OCI-LY1 (cell line): ENCODE measurements at regions not wholly inside any gene's neighbourhood (a gene's known extent, or its start where the extent isn't known, plus 50 kb on each side); places are given as distances from the start of the nearest gene placed in this dataset.
"Not testable (repeated sequence)": the region's sequence is repeated elsewhere in the genome, so short reads cannot be mapped to it uniquely, and the experiment has no call there.

Experiments
- H2AFZ ChIP-seq: fragments of 200-600 bp; sonication (generic), shearing (Covaris generic); 2 replicates; pipeline ENCODE4 v1.6.0; 2014; ENCODE audit warnings: antibody characterized with exemption, mild to moderate bottlenecking, low read length
- H3F3A ChIP-seq: fragments of 200-600 bp; sonication (generic), shearing (Covaris generic); 2 replicates; pipeline ENCODE4 v1.6.0; 2014; ENCODE audit warnings: mild to moderate bottlenecking, antibody characterized with exemption, low read length, moderate library complexity; ENCODE audit not compliant: insufficient read depth
- H3K27ac ChIP-seq: fragments of 200-600 bp; sonication (generic); 2 replicates; pipeline ENCODE4 v1.5.1; 2014; ENCODE audit warnings: low read length, mixed run types, mild to moderate bottlenecking, low read depth; ENCODE audit not compliant: poor library complexity, severe bottlenecking
- H3K27me3 ChIP-seq: fragments of 200-600 bp; sonication (generic); 2 replicates; pipeline ENCODE4 v1.6.0; 2014; ENCODE audit warnings: antibody characterized with exemption, mild to moderate bottlenecking, low read length, moderate library complexity; ENCODE audit not compliant: insufficient read depth
- H3K36me3 ChIP-seq: fragments of 200-600 bp; sonication (generic); 2 replicates; pipeline ENCODE4 v1.6.1; 2014; ENCODE audit warnings: mild to moderate bottlenecking, antibody characterized with exemption, low read length, moderate library complexity, mixed read lengths; ENCODE audit not compliant: insufficient read depth
- H3K4me1 ChIP-seq: fragments of 200-600 bp; sonication (generic); 2 replicates; pipeline ENCODE4 v1.5.1; 2014; ENCODE audit warnings: mild to moderate bottlenecking, low read length, moderate library complexity; ENCODE audit not compliant: insufficient read depth, severe bottlenecking
- H3K4me2 ChIP-seq: fragments of 200-600 bp; sonication (generic), shearing (Covaris generic); 2 replicates; pipeline ENCODE4 v1.6.1; 2014; ENCODE audit warnings: low read length
- H3K4me3 ChIP-seq: fragments of 200-600 bp; sonication (generic); 2 replicates; pipeline ENCODE4 v1.5.1; 2014; ENCODE audit warnings: low read length, low read depth, mild to moderate bottlenecking, mixed read lengths; ENCODE audit not compliant: poor library complexity, severe bottlenecking
- H3K79me2 ChIP-seq: fragments of 200-600 bp; shearing (Covaris generic); 2 replicates; pipeline ENCODE4 v1.6.1; 2016; ENCODE audit warnings: mixed run types, low read length, mixed read lengths; ENCODE audit not compliant: insufficient read depth
- H3K9ac ChIP-seq: fragments of 200-600 bp; sonication (generic), shearing (Covaris generic); 2 replicates; pipeline ENCODE4 v1.6.1; 2014; ENCODE audit warnings: mild to moderate bottlenecking, low read length, mixed read lengths
- H3K9me2 ChIP-seq: fragments of 200-600 bp; sonication (generic), shearing (Covaris generic); 2 replicates; pipeline ENCODE4 v1.6.1; 2014; ENCODE audit warnings: low read depth, mild to moderate bottlenecking, low read length, mixed read lengths
- H3K9me3 ChIP-seq: fragments of 200-600 bp; shearing (Covaris generic); 2 replicates; pipeline ENCODE4 v1.6.1; 2014; ENCODE audit warnings: low read length, mixed read lengths
- H4K20me1 ChIP-seq: fragments of 200-600 bp; sonication (generic), shearing (Covaris generic); 2 replicates; pipeline ENCODE4 v1.6.0; 2016; ENCODE audit warnings: mild to moderate bottlenecking, low read length; ENCODE audit not compliant: insufficient read depth
- EZH2 ChIP-seq: fragments of 200-600 bp; sonication (generic), shearing (Covaris generic); IDR thresholded peaks from 2 replicates; pipeline ENCODE4 v1.8.0; 2017; ENCODE audit warnings: borderline replicate concordance, mixed run types, mild to moderate bottlenecking, antibody characterized with exemption, low read length, moderate library complexity, mixed read lengths
- TF ChIP-seq, protein P1 (sequence below): fragments of 200-600 bp; sonication (generic), shearing (Covaris generic); IDR thresholded peaks from 2 replicates; pipeline ENCODE4 v1.5.1; 2017; ENCODE audit warnings: mild to moderate bottlenecking, antibody characterized with exemption, low read length, moderate library complexity, mixed read lengths

DNA sequence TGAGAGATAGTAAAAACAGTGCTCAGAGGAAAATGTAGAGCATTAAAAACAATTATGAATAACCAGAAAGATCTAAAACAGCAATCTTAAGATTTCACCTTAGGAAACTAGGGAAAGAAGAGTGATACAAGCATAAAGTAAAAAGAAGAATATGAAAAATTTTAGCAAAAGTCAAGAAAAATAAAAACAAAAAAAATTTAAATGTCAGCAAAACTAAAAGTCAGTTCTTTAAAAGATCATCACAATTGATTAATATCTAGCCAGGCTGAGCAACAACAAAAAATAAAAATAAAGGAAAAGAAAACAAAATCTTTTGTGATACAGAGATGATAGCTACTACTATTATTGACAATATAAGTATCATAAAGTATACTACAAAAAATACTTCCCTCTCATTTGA is 1088.1 kb upstream of the EDIL3 start:
- Histone ChIP-seq H3K79me2 (0 out of 2 replicates have a peak, but pooled peaks cover 2% of the 10 kb centered on the region), H3K36me3 (no peaks in the 10 kb centered on the region)

GRCh38 chr5:85475151-85475550 is 1090.5 kb upstream of the EDIL3 start:
- H3K27me3 ChIP-seq, H3K9me3 ChIP-seq, H3K9ac ChIP-seq, H3K4me2 ChIP-seq, H3K4me1 ChIP-seq, H3K79me2 ChIP-seq, H2AFZ ChIP-seq, H4K20me1 ChIP-seq, H3K4me3 ChIP-seq, H3K27ac ChIP-seq, H3K9me2 ChIP-seq, H3F3A ChIP-seq, H3K36me3 ChIP-seq: not testable (repeated sequence)

More for the DNA sequence above, 1088.1 kb upstream of the EDIL3 start:
- Histone ChIP-seq H3K27me3 (no peaks in the 10 kb centered on the region), H3K27ac (no peak overlapping the region), H4K20me1 (no peaks in the 10 kb centered on the region), H3K4me3 (no peak overlapping the region), H3K9me3 (no peaks in the 10 kb centered on the region), H3K9me2 (no peaks in the 10 kb centered on the region), H3K9ac (no peak overlapping the region), H3F3A (no peaks in the 10 kb centered on the region), H3K4me1 (no peaks in the 10 kb centered on the region), H3K4me2 (no peak overlapping the region), H2AFZ (no peak overlapping the region)
- no peak for TF ChIP-seq EZH2
- TF ChIP-seq, protein P1, sequence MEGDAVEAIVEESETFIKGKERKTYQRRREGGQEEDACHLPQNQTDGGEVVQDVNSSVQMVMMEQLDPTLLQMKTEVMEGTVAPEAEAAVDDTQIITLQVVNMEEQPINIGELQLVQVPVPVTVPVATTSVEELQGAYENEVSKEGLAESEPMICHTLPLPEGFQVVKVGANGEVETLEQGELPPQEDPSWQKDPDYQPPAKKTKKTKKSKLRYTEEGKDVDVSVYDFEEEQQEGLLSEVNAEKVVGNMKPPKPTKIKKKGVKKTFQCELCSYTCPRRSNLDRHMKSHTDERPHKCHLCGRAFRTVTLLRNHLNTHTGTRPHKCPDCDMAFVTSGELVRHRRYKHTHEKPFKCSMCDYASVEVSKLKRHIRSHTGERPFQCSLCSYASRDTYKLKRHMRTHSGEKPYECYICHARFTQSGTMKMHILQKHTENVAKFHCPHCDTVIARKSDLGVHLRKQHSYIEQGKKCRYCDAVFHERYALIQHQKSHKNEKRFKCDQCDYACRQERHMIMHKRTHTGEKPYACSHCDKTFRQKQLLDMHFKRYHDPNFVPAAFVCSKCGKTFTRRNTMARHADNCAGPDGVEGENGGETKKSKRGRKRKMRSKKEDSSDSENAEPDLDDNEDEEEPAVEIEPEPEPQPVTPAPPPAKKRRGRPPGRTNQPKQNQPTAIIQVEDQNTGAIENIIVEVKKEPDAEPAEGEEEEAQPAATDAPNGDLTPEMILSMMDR, result no peak

GRCh38 chr5:85476617-85477016 is 1091.9 kb upstream of the EDIL3 start:
- Histone ChIP-seq H2AFZ (no peak overlapping the region), H3K4me1 (no peaks in the 10 kb centered on the region), H3F3A (no peaks in the 10 kb centered on the region), H3K36me3 (no peaks in the 10 kb centered on the region), H4K20me1 (no peaks in the 10 kb centered on the region), H3K9me2 (no peaks in the 10 kb centered on the region), H3K27ac (no peak overlapping the region), H3K9ac (no peak overlapping the region), H3K4me3 (no peak overlapping the region), H3K9me3 (no peaks in the 10 kb centered on the region), H3K27me3 (no peaks in the 10 kb centered on the region), H3K79me2 (0 out of 2 replicates have a peak, but pooled peaks cover 2% of the 10 kb centered on the region), H3K4me2 (no peak overlapping the region)
- no peak for TF ChIP-seq EZH2
- TF ChIP-seq, protein P1, result no peak

DNA sequence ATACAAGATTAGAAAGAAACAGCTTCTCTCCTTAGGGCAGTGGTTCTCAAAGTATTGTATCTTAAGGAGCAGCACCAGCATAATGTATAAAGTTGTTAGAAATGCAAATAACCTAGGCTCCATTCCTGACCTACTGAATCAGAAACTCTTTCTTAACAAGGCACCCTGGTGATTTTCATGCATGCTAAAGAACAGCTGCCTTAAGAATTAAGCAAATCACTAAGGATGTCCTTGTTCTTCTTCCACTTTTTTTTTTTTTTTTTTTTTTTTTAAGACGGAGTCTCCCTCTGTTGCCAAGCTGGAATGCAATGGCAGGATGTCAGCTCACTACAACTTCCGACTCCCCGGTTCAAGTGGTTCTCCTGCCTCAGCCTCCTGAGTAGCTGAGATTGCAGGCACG is 1095.2 kb upstream of the EDIL3 start:
- H3K9me2 ChIP-seq, result no peaks in the 10 kb centered on the region
- H3K4me1 ChIP-seq, result no peaks in the 10 kb centered on the region
- H3K79me2 ChIP-seq, result no peaks in the 10 kb centered on the region
- no peak overlapping the region for H3K4me3 ChIP-seq
- no peaks in the 10 kb centered on the region for H4K20me1 ChIP-seq
- H2AFZ ChIP-seq, result no peak overlapping the region
- H3K9ac ChIP-seq, result no peak overlapping the region
- TF ChIP-seq EZH2, result no peak
- TF ChIP-seq, protein P1, result no peak
- no peaks in the 10 kb centered on the region for H3K27me3 ChIP-seq
- H3K4me2 ChIP-seq, result no peak overlapping the region
- no peaks in the 10 kb centered on the region for H3K36me3 ChIP-seq
- H3F3A ChIP-seq, result no peaks in the 10 kb centered on the region
- H3K27ac ChIP-seq, result no peak overlapping the region
- no peaks in the 10 kb centered on the region for H3K9me3 ChIP-seq
